Kidney epithelial cell (primary cell): ENCODE measurements at regions not wholly inside any gene's neighbourhood (a gene's known extent, or its start where the extent isn't known, plus 50 kb on each side); places are given as distances from the start of the nearest gene placed in this dataset.

Source experiments
- DNase-seq: peaks from one replicate; pipeline ENCODE4 v3.0.0-alpha.2; 2010; ENCODE audit warnings: low read depth
- H3K27me3 ChIP-seq: 2 replicates; pipeline ENCODE4 v1.6.0; 2011; ENCODE audit warnings: low read length; ENCODE audit not compliant: control insufficient read depth, insufficient read depth
- H3K36me3 ChIP-seq: 2 replicates; pipeline ENCODE4 v1.5.1; 2011; ENCODE audit warnings: low read length; ENCODE audit not compliant: control insufficient read depth, insufficient read depth
- H3K4me3 ChIP-seq: 2 replicates; pipeline ENCODE4 v1.5.1; 2011; ENCODE audit warnings: low read depth, mild to moderate bottlenecking, control low read depth, low read length
- TF ChIP-seq, protein P1 (sequence below): IDR thresholded peaks from 2 replicates; pipeline ENCODE4 v1.5.1; 2011; ENCODE audit warnings: mild to moderate bottlenecking, moderate library complexity, low read length, control low read depth, inconsistent platforms; ENCODE audit not compliant: insufficient read depth, poor library complexity, severe bottlenecking

DNA sequence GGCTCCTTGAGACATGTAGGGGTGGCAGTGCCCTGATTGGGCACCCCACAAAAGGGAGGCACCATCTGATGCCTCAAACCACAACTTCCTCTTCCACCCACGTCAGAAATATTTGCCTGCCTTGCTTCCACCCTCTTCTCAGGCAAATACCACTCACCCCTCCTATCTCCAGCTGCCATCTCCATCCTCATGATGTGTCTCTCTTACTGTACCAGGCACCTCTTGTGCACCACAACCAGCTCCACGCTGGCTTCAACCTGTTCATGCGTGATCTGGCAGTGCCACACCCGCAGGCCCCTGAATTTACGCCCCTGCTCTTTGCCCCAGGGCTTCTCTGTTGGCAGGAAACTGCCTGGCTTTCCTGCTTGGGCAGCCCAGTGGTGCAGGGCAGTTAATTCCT lies 87.8 kb upstream of the HSPA9 start:
- no peak overlapping the region for H3K4me3 ChIP-seq
- peaks cover 6% of the 10 kb centered on the region for H3K27me3 ChIP-seq
- TF ChIP-seq, protein P1, sequence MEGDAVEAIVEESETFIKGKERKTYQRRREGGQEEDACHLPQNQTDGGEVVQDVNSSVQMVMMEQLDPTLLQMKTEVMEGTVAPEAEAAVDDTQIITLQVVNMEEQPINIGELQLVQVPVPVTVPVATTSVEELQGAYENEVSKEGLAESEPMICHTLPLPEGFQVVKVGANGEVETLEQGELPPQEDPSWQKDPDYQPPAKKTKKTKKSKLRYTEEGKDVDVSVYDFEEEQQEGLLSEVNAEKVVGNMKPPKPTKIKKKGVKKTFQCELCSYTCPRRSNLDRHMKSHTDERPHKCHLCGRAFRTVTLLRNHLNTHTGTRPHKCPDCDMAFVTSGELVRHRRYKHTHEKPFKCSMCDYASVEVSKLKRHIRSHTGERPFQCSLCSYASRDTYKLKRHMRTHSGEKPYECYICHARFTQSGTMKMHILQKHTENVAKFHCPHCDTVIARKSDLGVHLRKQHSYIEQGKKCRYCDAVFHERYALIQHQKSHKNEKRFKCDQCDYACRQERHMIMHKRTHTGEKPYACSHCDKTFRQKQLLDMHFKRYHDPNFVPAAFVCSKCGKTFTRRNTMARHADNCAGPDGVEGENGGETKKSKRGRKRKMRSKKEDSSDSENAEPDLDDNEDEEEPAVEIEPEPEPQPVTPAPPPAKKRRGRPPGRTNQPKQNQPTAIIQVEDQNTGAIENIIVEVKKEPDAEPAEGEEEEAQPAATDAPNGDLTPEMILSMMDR, result no peak
- H3K36me3 ChIP-seq, result no peaks in the 10 kb centered on the region
- no peak for DNase-seq

DNA sequence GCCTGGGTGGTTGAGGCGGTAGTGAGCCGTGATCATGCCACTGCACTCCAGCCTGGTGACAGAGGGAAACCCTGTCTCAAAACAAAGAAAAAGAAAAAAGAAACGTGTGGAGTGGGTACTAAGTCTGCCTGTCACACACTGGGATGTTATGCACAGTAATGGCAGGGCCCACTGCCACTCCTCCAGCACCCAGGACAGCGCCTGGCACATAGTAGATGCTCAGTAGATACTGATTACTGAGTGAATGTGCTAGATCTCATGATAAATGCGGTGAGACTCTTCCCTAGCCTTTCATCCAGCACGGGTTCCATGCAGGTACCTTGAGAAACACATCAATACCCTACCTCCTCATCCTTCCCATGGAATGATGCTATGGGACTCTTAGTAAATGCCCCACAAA lies 87.4 kb upstream of the HSPA9 start:
- no peak for DNase-seq
- no peaks in the 10 kb centered on the region for H3K36me3 ChIP-seq
- peaks cover 6% of the 10 kb centered on the region for H3K27me3 ChIP-seq
- no peak overlapping the region for H3K4me3 ChIP-seq
- TF ChIP-seq, protein P1, result no peak

DNA sequence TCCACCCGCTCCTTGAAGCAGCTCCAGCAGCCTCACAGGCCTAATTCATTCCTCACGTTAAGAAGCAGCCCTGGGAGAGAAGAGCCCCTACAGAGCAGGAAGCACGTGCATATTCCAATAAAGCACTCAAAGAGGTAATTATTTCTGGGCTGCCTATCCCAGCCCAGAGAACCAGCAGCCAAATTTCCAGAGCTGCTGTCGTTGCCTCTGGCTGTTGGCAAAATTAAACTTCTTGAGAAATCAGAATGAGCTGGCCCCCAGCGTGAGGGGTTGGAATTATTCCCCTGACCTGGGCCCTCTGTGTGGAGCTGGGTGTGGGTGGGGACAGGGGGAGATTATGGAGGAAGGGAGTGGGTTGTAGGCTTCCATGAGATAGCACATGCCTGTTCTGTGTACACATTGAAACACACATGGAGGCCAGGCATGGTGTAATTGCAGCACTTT lies 86.8 kb upstream of the HSPA9 start:
- Histone ChIP-seq H3K27me3 (peaks cover 9% of the 10 kb centered on the region), H3K36me3 (no peaks in the 10 kb centered on the region), H3K4me3 (no peak overlapping the region)
- TF ChIP-seq, protein P1, result no peak
- no peak for DNase-seq

DNA sequence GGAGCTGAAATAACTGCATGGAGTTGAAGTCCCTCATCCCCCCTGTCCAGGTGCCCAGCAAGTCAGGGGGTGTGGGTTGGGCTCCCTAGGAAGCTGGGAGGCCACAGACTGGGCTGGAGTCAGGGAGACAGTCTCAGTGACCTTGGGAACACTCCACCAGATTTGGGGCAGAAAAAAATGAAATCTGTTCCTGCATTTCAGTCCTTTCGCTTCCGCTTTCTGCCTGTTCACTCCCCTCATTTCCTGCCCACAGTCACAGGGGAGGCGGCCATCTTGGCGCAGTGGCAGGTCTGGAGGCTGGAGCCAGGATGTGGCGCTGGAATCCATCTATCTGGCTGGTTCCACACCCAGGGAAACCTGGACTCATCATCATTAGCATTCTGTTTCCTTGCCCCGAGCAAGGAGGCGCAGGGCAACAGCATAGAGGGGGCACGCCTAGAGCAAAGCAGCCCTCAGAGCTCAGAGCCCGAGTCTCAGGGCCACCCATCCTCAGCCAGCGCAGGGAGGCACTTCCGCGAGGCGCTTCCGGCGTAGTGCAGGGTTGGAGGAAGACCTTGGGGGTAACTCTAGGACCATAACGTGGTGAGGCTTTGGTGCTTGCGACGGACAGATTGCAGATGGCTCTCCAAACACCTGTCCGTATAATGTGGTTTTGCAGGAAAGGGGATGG lies 86.2 kb upstream of the HSPA9 start:
- TF ChIP-seq, protein P1, result no peak
- Histone ChIP-seq H3K4me3 (no peak overlapping the region), H3K27me3 (peaks cover 12% of the 10 kb centered on the region), H3K36me3 (no peaks in the 10 kb centered on the region)
- no peak for DNase-seq

DNA sequence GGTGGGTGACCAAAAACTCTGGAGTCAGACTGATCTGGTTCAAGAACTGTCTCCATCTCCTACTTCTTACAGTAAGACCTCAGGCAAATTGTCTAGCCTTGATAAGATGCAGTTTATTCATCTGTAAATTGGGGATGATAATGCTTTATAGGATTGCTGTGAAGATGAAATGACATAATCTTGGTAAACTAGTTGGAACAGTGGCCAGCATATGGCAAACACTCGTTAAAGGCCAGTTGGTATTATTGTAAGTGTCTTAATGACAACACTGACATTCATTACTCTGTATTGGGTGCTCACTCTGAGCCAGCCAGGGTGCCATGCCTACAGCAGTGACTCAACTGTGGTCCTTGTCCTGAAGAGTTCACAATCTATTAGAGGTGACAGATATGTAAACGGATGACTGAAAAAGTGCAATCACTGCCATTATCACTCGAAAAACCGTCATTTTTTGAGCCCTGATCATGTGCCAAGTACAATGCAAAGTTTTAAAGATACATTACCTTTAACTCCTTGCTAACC lies 84.9 kb upstream of the HSPA9 start:
- Histone ChIP-seq H3K36me3 (no peaks in the 10 kb centered on the region), H3K27me3 (peaks cover 12% of the 10 kb centered on the region), H3K4me3 (no peak overlapping the region)
- TF ChIP-seq, protein P1, result no peak
- no peak for DNase-seq

DNA sequence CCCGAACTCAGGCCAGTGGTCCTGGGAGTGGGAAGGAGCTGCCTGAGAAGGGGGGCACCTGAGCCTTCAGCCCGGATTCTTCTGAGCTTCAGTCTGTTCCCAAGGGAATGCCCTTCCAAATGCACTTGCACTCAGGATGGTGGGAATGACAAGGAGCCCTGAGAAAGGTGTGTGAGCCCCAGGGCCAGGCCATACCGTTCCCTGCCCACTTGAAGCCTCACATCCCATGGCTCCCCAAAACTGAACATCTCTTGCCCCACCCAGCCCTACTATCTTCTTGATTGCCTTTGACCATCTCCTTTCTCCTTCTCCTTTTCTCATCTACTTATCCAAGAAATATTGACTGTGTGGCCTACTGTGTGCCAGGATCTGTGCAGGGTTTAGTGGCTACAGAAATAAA lies 84.4 kb upstream of the HSPA9 start:
- no peaks in the 10 kb centered on the region for H3K36me3 ChIP-seq
- no peak for DNase-seq
- no peak overlapping the region for H3K4me3 ChIP-seq
- TF ChIP-seq, protein P1, result no peak
- H3K27me3 ChIP-seq, result peaks cover 12% of the 10 kb centered on the region
